Activated CD4-positive, alpha-beta T cell treated with anti-CD3 and anti-CD28 coated beads, Interleukin-2, amount 50 U/mL, for 1 hour (primary cell): ENCODE measurements at regions not wholly inside any gene's neighbourhood (a gene's known extent, or its start where the extent isn't known, plus 50 kb on each side); places are given as distances from the start of the nearest gene placed in this dataset.
A peak's percentile ranks its signal among the peaks of the same experiment; 100 is the strongest.

ENCODE experiments used
- DNase-seq: peaks from one replicate; pipeline ENCODE4 v3.0.0-alpha.2; 2020

DNA sequence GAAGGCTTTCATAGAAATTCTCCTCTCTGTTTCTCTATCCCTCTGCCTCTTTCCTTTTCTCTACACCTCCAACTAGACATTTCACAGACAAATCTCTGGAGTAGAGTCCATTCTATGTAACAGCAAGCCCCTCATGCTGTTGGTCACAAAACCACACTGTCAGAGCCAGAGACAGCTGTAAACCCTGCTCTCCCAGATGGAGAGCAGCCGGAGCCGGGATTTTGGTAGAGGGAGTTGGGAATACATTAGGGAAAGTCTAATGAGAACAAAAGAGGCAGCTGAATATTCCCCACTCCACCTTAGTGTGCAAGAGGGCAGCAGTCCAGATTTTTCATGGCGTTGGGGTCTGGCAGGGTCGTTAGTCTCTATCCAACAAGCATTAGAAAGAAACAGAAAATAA is 68.3 kb upstream of the EDN1 start:
- no peak for DNase-seq

DNA sequence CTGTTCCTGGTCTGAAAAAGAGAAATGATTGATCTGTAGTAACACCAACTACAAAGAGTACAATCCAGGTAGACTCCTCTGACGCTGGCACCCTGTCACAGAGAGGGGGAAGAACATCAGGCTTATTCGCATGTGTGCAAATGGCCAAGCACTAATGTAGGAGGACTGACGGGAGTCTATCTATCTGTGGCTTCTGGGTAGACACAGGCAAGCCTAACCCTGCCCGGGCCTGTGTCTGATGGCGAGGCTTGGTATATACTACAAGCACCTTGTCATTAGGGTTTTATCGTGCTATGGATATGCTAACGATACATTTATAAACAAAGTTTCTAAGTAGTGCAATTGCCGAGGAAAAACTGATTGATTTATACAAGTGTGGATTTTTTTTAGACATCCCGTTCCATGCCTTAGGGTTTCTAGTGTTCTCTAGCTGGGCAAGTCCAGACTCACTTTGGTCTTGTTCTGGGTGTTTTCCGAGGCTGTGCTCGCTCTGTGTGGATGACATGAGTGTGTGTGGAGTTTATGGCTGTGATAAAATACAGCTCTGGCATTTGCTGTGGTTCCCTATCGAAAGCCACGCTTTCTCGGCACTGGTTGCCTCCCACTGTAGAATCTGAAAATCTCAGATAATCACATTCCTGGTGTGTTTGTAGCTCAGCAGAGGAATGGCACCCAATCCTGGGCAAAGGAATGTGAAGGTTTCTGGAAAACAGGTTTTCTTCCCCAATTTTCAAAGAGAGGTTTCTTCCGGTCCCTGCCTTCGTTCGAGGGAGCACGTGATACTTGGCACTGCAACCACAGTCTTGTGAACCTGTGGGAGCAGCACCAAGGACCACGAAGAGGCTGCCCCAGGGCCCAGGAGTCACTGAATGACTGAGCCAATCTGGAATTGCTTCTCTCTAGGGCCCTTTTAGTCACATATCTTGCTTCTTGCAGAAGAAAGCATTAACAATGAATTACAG is 67.5 kb upstream of the EDN1 start:
- DNase-seq: no peak

GRCh38 chr6:12223383-12223782 is 66.8 kb upstream of the EDN1 start:
- DNase-seq: no peak

DNA sequence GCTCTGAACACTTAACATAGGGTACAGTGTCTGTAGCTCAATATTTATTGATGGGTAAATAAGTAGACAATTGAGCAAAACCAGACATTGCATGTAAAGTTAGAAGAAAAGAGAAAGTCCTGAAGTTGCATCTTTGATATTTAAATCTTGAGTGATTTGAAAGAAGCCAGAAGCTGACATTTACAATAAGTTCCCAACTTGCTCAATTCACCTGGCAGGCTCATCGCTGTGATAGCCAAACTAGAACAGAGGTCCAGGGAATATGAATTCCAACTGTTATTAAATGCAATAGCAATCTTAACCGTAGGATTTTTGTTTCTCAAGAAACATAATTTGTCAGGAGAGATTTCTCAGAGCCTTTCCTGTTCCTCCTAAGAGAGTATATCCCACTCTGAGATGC is 65.9 kb upstream of the EDN1 start:
- no peak for DNase-seq

- DNase-seq: no peak
Observed at GRCh38 chr6:12228447-12229146, 61.6 kb upstream of the EDN1 start.

- no peak for DNase-seq
Observed at GRCh38 chr6:12229332-12229731, 60.8 kb upstream of the EDN1 start.

DNA sequence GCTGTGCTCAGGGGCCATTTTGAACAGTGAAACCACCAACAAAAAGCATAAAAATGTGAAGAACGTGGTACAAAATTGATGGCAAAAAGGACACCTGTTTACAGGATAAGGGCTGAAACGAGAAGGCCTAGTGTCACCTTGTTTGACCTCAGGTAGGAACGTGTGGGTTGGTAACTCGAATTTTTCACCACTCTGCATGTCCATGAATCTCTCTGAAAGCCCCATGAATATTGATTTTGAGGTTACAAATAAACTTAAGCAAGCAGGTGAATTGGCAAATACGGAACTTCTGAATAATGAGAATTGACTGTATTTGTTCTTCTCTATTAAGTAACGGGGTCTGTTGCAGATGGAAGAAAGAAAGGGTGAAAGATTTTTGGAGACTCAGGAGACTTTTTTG is 59.6 kb upstream of the EDN1 start:
- DNase-seq: no peak

DNA sequence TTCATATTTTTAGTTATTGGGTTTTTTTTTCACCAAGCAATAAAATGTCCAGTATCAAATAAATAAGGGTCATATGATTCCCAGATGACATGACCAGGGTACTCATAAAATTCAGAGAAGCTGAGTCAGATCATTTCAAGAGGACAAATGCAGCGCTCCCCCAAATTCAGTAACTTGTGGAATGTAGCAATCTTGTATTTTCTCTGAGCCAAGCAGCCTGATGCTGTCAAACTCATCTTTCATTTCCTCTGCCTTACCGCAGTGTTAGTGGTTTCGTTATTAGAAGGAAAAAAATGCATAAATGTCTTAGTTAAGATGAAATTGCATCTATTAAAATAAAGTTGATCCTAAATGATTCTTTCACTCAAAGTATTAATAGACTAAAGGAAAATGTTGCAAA is 57.8 kb upstream of the EDN1 start:
- no peak for DNase-seq

DNA sequence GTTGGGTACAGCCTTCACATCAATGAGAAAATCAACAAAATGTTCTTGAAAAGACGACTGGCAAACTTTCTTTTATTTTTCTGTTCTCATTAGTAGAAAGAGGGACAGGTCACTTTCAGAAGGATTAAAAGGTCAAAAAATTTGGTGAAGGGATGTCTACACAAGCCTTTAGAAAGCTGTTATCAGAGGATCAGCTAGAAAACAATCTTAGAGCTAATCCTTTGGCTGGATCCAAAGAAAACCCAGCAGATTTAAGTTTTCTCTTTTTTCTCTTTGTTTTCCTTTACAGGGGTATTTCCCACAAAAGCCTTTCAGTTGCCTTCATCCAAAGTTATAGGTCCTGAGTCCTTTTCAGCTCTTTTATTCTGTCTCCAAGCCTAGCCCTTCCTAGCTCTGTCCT is 57.3 kb upstream of the EDN1 start:
- DNase-seq: no peak

- DNase-seq: peak; percentile 12
Observed at GRCh38 chr6:12233693-12234571, 56.2 kb upstream of the EDN1 start.

- DNase-seq: no peak
Observed at GRCh38 chr6:12235341-12235740, 54.8 kb upstream of the EDN1 start.

DNA sequence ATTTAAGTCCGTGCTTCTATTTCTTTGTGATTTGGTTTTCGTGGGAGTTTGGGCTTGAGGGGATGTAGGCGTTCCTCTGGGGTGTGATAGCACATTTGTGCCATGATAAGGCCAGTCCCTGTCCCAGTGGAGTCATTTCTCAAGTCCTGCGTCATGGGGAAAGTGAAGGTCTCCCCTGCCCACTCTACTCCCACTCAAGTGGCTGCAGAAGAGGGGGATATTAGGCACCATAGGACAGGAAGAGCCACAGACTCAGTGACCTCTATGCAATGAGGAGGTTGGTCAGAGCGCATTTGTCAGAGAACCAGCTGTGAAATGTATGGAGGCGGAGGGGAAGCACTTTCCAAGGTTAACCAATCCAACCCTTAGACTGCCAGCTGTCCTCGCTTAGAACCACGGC is 51.9 kb upstream of the EDN1 start:
- DNase-seq: no peak
